GM12878 (cell line): ENCODE measurements at regions not wholly inside any gene's neighbourhood (a gene's known extent, or its start where the extent isn't known, plus 50 kb on each side); places are given as distances from the start of the nearest gene placed in this dataset.

Experiments used
- ATAC-seq: fragments of 200-7000 bp; cut with Tn5 transposase; 3 replicates; pipeline ENCODE4 v1.9.1; 2020; ENCODE audit warnings: mild to moderate bottlenecking, moderate library complexity
- BruUV-seq: library from RNA; stranded (reverse); fragments of 400-500 nt; replicated peaks from 2 replicates; lab custom pipeline; 2021; lab: Mats Ljungman, UMichigan
- CTCF ChIA-PET: fragments of 300-600 bp; sonication (Branson Sonifier 250); formaldehyde crosslinking; extraction: SDS; loops from one replicate; lab custom pipeline; 2021; ENCODE audit warnings: inconsistent platforms; lab: Yijun Ruan, JAX
- POLR2A ChIA-PET: fragments of 350-600 bp; formaldehyde crosslinking; extraction: SDS; loops from one replicate; lab custom pipeline; 2021; ENCODE audit warnings: inconsistent platforms; lab: Charles Lee
- RAD21 ChIA-PET: fragments of 300-600 bp; sonication (Branson Sonifier 250); formaldehyde crosslinking; loops from one replicate; lab custom pipeline; 2023; ENCODE audit warnings: antibody characterized with exemption; ENCODE audit not compliant: unreplicated experiment; lab: Charles Lee
- SMC1A ChIA-PET: fragments of 300-600 bp; sonication (Branson Sonifier 250); formaldehyde crosslinking; loops from one replicate; lab custom pipeline; 2023; ENCODE audit not compliant: unreplicated experiment, uncharacterized antibody; lab: Charles Lee
- DNase-seq: peaks from one replicate; pipeline ENCODE4 v3.0.0-alpha.2; 2011; ENCODE audit warnings: low read depth, low spot score
- FAIRE-seq: peaks from 3 replicates; lab custom pipeline; 2011; peaks lifted over from hg19 to GRCh38; lab: Jason Lieb, UNC
- H2AFZ ChIP-seq: 2 replicates; pipeline ENCODE4 v1.6.0; 2011; ENCODE audit warnings: low read depth, low read length, control low read depth; ENCODE audit not compliant: control insufficient read depth
- H3K27ac ChIP-seq: 2 replicates; pipeline ENCODE4 v1.5.1; 2011; ENCODE audit warnings: control low read depth; ENCODE audit not compliant: control insufficient read depth, insufficient read depth
- H3K27me3 ChIP-seq, 2 experiments: replicated peaks in 1 of 2; 2 replicates each; pipeline versions ENCODE4 v1.6.0 to v1.6.1; 2011; ENCODE audit warnings: low read length in 1 of 2; ENCODE audit not compliant: control insufficient read depth in 2 of 2, insufficient read depth in 2 of 2
- H3K36me3 ChIP-seq, 2 experiments: 2 replicates each; pipeline ENCODE4 v1.5.1; 2011; ENCODE audit warnings: low read length in 1 of 2; ENCODE audit not compliant: control insufficient read depth in 2 of 2, insufficient read depth in 2 of 2
- H3K4me1 ChIP-seq: 2 replicates; pipeline ENCODE4 v1.6.1; 2011; ENCODE audit warnings: mild to moderate bottlenecking, low read length, moderate library complexity, mixed read lengths; ENCODE audit not compliant: control insufficient read depth, insufficient read depth
- H3K4me2 ChIP-seq: 2 replicates; pipeline ENCODE4 v1.6.0; 2011; ENCODE audit warnings: control low read depth; ENCODE audit not compliant: control insufficient read depth, insufficient read depth
- H3K4me3 ChIP-seq: fragments of 200-600 bp; sonication (generic); 2 replicates; pipeline ENCODE4 v1.5.1; 2016
- H3K79me2 ChIP-seq: 2 replicates; pipeline ENCODE4 v1.6.0; 2011; ENCODE audit warnings: low read length; ENCODE audit not compliant: control insufficient read depth, insufficient read depth
- H3K9ac ChIP-seq: 2 replicates; pipeline ENCODE4 v1.8.0; 2011; ENCODE audit warnings: low read length, control low read depth, mixed read lengths; ENCODE audit not compliant: control insufficient read depth, insufficient read depth
- H3K9me3 ChIP-seq: replicated peaks from 3 replicates; pipeline ENCODE4 v1.5.1; 2011; ENCODE audit warnings: mild to moderate bottlenecking, low read length; ENCODE audit not compliant: control insufficient read depth, insufficient read depth
- H4K20me1 ChIP-seq: 2 replicates; pipeline ENCODE4 v1.6.0; 2011; ENCODE audit not compliant: control insufficient read depth, insufficient read depth
- CBFB ChIP-seq: IDR thresholded peaks from 2 replicates; pipeline ENCODE4 v1.6.1; 2016; ENCODE audit warnings: antibody characterized with exemption, low read depth
- GABPA ChIP-seq: IDR thresholded peaks from 2 replicates; pipeline ENCODE4 v1.6.1; 2014; ENCODE audit warnings: antibody characterized with exemption, low read depth, mild to moderate bottlenecking, inconsistent platforms
- HCFC1 ChIP-seq: fragments of 150-350 bp; IDR thresholded peaks from 2 replicates; pipeline ENCODE4 v1.6.1; 2014; ENCODE audit warnings: low read length
- HDAC6 ChIP-seq: fragments of 200-600 bp; sonication (generic); IDR thresholded peaks from one replicate; pipeline ENCODE4 v1.8.0; 2017; ENCODE audit warnings: antibody characterized with exemption; ENCODE audit not compliant: unreplicated experiment
- IKZF1 ChIP-seq: fragments of 450-650 bp; conservative IDR thresholded peaks from 2 replicates; pipeline ENCODE4 v1.6.1; 2017; ENCODE audit warnings: antibody characterized with exemption, mild to moderate bottlenecking
- JUND ChIP-seq: IDR thresholded peaks from 2 replicates; pipeline ENCODE4 v1.6.1; 2012; ENCODE audit warnings: low read depth, mild to moderate bottlenecking, low read length, improper control_type of control experiment, moderate library complexity
- MTA2 ChIP-seq: fragments of 450-650 bp; IDR thresholded peaks from 2 replicates; pipeline ENCODE4 v1.6.1; 2016; ENCODE audit warnings: low read depth, mild to moderate bottlenecking, moderate library complexity
- NFYA ChIP-seq: IDR thresholded peaks from 2 replicates; pipeline ENCODE4 v1.6.1; 2011; ENCODE audit warnings: low read depth, mild to moderate bottlenecking, low read length, improper control_type of control experiment, borderline replicate concordance
- NR2F1 ChIP-seq: fragments of 450-650 bp; conservative IDR thresholded peaks from 2 replicates; pipeline ENCODE4 v1.6.1; 2017; ENCODE audit warnings: mild to moderate bottlenecking
- PAX8 ChIP-seq: fragments of 450-650 bp; IDR thresholded peaks from 2 replicates; pipeline ENCODE4 v1.6.1; 2017; ENCODE audit warnings: mild to moderate bottlenecking, moderate library complexity
- SREBF2 ChIP-seq: IDR thresholded peaks from 2 replicates; pipeline ENCODE4 v1.6.1; 2012; ENCODE audit warnings: mild to moderate bottlenecking, low read length
- TCF12 ChIP-seq: IDR thresholded peaks from 2 replicates; pipeline ENCODE4 v1.6.1; 2011; ENCODE audit warnings: low read depth, mild to moderate bottlenecking, low read length
- WGBS: methylation state at CpG from one replicate; pipeline ENCODE4 v1.1.6; 2016; ENCODE audit warnings: low lambda C conversion rate; ENCODE audit not compliant: insufficient replicate concordance, insufficient coverage; ENCODE audit errors: missing lambda C conversion rate; 5-methylcytosine and 5-hydroxymethylcytosine counted together
- in situ Hi-C: fragments of 300-500 bp; cut with MboI; formaldehyde crosslinking; loops from 9 replicates; pipeline ENCODE4 v1.14.3; 2018; ENCODE audit warnings: mixed read lengths
- intact Hi-C: fragments of 100-400 bp; cut with micrococcal nuclease; formaldehyde crosslinking; loops from one replicate; pipeline ENCODE4 v1.14.2; 2022; ENCODE audit not compliant: unreplicated experiment
- TF ChIP-seq, protein P1 (sequence below): fragments of 150-350 bp; IDR thresholded peaks from 2 replicates; pipeline ENCODE4 v1.6.1; 2016; ENCODE audit warnings: low read depth, low read length
- TF ChIP-seq, protein P2 (sequence below): fragments of 450-650 bp; conservative IDR thresholded peaks from 2 replicates; pipeline ENCODE4 v1.6.1; 2017; ENCODE audit warnings: mild to moderate bottlenecking, moderate library complexity

DNA sequence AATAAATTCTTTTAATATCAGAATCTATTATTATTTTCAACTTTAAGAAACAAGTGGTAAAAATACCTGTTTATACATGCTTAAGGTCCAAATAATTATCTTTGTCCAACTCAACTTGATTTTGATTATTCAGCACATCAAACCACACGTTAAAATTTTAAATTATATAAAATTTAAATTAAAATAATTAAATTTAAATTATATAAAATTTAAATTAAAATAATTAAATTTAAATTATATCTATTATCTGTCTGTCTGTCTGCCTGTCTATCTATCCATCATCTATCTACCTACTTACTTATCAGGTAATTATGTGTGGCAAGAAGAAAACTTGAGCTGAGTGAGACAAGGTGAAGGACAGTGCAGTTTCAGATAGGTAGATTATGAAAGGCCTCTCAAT lies 605.3 kb upstream of the RIOK2 start:
- ATAC-seq (no peak), FAIRE-seq (no peak), DNase-seq (no peak)
- Histone ChIP-seq H4K20me1 (no peaks in the 10 kb centered on the region), H3K79me2 (no peaks in the 10 kb centered on the region), H3K4me1 (no peaks in the 10 kb centered on the region), H3K27ac (no peak overlapping the region), H2AFZ (no peak overlapping the region), H3K4me3 (no peak overlapping the region), H3K4me2 (no peak overlapping the region), H3K27me3 (no peaks in the 10 kb centered on the region), H3K36me3 (no peaks in the 10 kb centered on the region), H3K9me3 (no peaks in the 10 kb centered on the region), H3K9ac (no peak overlapping the region)
- ChIA-PET RAD21 (no interaction called here), SMC1A (no interaction called here), CTCF (no interaction called here), POLR2A (no interaction called here)
- in situ Hi-C loops (no loop called here), intact Hi-C loops (no loop called here)
- 0% methylated on average over 1 of the region's 1 CpG for WGBS
- TF ChIP-seq JUND (no peak), IKZF1 (no peak), MTA2 (no peak), PAX8 (no peak), CBFB (no peak), HCFC1 (no peak), HDAC6 (no peak), TCF12 (no peak), GABPA (no peak), NR2F1 (no peak), SREBF2 (no peak), NFYA (no peak)
- TF ChIP-seq, protein P1, sequence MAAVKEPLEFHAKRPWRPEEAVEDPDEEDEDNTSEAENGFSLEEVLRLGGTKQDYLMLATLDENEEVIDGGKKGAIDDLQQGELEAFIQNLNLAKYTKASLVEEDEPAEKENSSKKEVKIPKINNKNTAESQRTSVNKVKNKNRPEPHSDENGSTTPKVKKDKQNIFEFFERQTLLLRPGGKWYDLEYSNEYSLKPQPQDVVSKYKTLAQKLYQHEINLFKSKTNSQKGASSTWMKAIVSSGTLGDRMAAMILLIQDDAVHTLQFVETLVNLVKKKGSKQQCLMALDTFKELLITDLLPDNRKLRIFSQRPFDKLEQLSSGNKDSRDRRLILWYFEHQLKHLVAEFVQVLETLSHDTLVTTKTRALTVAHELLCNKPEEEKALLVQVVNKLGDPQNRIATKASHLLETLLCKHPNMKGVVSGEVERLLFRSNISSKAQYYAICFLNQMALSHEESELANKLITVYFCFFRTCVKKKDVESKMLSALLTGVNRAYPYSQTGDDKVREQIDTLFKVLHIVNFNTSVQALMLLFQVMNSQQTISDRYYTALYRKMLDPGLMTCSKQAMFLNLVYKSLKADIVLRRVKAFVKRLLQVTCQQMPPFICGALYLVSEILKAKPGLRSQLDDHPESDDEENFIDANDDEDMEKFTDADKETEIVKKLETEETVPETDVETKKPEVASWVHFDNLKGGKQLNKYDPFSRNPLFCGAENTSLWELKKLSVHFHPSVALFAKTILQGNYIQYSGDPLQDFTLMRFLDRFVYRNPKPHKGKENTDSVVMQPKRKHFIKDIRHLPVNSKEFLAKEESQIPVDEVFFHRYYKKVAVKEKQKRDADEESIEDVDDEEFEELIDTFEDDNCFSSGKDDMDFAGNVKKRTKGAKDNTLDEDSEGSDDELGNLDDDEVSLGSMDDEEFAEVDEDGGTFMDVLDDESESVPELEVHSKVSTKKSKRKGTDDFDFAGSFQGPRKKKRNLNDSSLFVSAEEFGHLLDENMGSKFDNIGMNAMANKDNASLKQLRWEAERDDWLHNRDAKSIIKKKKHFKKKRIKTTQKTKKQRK, result no peak
- TF ChIP-seq, protein P2, sequence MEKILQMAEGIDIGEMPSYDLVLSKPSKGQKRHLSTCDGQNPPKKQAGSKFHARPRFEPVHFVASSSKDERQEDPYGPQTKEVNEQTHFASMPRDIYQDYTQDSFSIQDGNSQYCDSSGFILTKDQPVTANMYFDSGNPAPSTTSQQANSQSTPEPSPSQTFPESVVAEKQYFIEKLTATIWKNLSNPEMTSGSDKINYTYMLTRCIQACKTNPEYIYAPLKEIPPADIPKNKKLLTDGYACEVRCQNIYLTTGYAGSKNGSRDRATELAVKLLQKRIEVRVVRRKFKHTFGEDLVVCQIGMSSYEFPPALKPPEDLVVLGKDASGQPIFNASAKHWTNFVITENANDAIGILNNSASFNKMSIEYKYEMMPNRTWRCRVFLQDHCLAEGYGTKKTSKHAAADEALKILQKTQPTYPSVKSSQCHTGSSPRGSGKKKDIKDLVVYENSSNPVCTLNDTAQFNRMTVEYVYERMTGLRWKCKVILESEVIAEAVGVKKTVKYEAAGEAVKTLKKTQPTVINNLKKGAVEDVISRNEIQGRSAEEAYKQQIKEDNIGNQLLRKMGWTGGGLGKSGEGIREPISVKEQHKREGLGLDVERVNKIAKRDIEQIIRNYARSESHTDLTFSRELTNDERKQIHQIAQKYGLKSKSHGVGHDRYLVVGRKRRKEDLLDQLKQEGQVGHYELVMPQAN, result no peak
- BruUV-seq, result no TSS peak
